Adrenal gland (tissue), 5 donors: ENCODE measurements at regions not wholly inside any gene's neighbourhood (a gene's known extent, or its start where the extent isn't known, plus 50 kb on each side); places are given as distances from the start of the nearest gene placed in this dataset.

ENCODE experiments used
- POLR2A ChIP-seq, 2 donors: fragments of 450-650 bp; IDR thresholded peaks; one replicate each; pipeline ENCODE4 v1.6.1; 2017; ENCODE audit warnings: antibody characterized with exemption in 2 of 2, mild to moderate bottlenecking in 2 of 2, moderate library complexity in 1 of 2
- TF ChIP-seq, protein P1 (sequence below), 6 experiments: fragments of 450-650 bp in 4 of 6; fragments of 200-600 bp in 2 of 6; sonication (generic) in 1 of 6; IDR thresholded peaks; 1 replicate in 5 of 6; 2 replicates in 1 of 6; pipeline versions ENCODE4 v1.5.1 to v1.8.0; 2016 to 2021; ENCODE audit warnings: antibody characterized with exemption in 6 of 6, mild to moderate bottlenecking in 2 of 6, moderate library complexity in 1 of 6
- donor health status: DM: no; HTN: no; CAD: no.

DNA sequence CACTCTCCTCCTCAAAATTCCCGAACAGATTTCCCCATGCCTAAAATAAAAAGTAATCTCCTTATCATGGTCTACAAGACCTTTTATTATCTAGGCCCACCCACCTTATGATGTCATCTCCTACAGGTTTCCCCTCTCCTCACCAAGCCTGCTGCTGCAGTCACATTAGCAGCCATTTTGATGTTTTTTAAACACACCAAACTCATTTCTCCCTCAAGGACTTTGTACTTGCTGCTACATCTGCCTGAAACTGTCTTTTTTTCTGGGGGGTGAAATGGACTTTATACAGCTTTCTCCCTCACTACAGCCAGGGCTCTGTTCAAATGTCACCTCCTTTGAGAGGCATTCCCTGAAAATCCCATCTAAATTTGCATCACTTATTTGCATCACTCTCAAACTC lies 90.2 kb upstream of the TAB3 start:
- TF ChIP-seq, protein P1, sequence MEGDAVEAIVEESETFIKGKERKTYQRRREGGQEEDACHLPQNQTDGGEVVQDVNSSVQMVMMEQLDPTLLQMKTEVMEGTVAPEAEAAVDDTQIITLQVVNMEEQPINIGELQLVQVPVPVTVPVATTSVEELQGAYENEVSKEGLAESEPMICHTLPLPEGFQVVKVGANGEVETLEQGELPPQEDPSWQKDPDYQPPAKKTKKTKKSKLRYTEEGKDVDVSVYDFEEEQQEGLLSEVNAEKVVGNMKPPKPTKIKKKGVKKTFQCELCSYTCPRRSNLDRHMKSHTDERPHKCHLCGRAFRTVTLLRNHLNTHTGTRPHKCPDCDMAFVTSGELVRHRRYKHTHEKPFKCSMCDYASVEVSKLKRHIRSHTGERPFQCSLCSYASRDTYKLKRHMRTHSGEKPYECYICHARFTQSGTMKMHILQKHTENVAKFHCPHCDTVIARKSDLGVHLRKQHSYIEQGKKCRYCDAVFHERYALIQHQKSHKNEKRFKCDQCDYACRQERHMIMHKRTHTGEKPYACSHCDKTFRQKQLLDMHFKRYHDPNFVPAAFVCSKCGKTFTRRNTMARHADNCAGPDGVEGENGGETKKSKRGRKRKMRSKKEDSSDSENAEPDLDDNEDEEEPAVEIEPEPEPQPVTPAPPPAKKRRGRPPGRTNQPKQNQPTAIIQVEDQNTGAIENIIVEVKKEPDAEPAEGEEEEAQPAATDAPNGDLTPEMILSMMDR (IDR thresholded peaks at IDR 0.05), result no peak
- TF ChIP-seq POLR2A (IDR thresholded peaks at IDR 0.05), result no peak
